ENCODE measurements at regions not wholly inside any gene's neighbourhood (a gene's known extent, or its start where the extent isn't known, plus 50 kb on each side); places are given as distances from the start of the nearest gene placed in this dataset.

- TF ChIP-seq POLR2A (IDR thresholded peaks at IDR 0.05) (no peak), CTCF (IDR thresholded peaks at IDR 0.05) (no peak)
These were observed 354.7 kb upstream of the KHDRBS2 start for GRCh38 chr6:62640749-62641148.

All from Peyer's patch (tissue), 4 donors.